ENCODE measurements at regions not wholly inside any gene's neighbourhood (a gene's known extent, or its start where the extent isn't known, plus 50 kb on each side); places are given as distances from the start of the nearest gene placed in this dataset.

DNA sequence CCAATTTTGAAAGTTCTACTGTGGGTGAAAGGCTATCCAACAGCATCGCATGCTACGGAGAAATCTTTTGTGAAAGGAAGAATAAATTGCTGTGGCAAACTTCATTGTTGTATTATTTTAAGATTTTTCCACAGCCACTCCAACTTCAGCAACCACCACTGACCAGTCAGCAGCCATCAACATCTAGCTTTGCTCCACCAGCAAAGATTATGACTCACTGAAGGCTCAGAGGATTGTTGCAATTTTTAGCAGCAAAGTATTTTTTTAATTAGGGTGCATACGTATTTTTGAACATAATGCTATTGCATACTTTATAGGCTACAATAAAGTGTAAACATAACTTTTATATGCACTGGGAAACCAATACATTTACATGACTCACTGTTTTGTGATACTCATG is 493.5 kb downstream of the TFAP2A start:
- H3K79me2 ChIP-seq (ENCODE audit: insufficient read depth, low read length): no peaks in the 10 kb centered on the region
- no peak overlapping the region for H3K27ac ChIP-seq (ENCODE audit: extremely low read length, insufficient read depth, low read length)
- H4K20me1 ChIP-seq (ENCODE audit: insufficient read depth, low read length): no peaks in the 10 kb centered on the region
- POLR2A ChIA-PET: no interaction called here
- no peaks in the 10 kb centered on the region for H3K4me1 ChIP-seq (ENCODE audit: insufficient read depth, low read length)
- 42% methylated on average over 3 of the region's 3 CpGs for WGBS (ENCODE audit: low lambda C conversion rate)
- no peak overlapping the region for H3K4me3 ChIP-seq (replicated peaks in 1 of 3; ENCODE audit: insufficient read depth in 1 of 3, low read depth in 2 of 3, low read length in 3 of 3)
- H3K4me2 ChIP-seq (ENCODE audit: low read depth, low read length): no peak overlapping the region
- H3K36me3 ChIP-seq (replicated peaks in 1 of 2; ENCODE audit: control insufficient read depth in 1 of 2, insufficient read depth in 2 of 2, low read length in 2 of 2): no peaks in the 10 kb centered on the region
- H3K27me3 ChIP-seq (ENCODE audit: control insufficient read depth in 1 of 2, insufficient read depth in 2 of 2, low read length in 2 of 2): no peaks in the 10 kb centered on the region
- no peak for DNase-seq (ENCODE audit: low spot score)
- H3K9ac ChIP-seq (ENCODE audit: insufficient read depth, low read depth, low read length): no peak overlapping the region
- ATAC-seq: no peak
- intact Hi-C loops (cut with micrococcal nuclease; ENCODE audit: unreplicated experiment): no loop called here
- CTCF ChIA-PET (ENCODE audit: low intra/inter-chr PET ratio, low total read pairs): no interaction called here
- no peak overlapping the region for H2AFZ ChIP-seq (ENCODE audit: low read length)
- H3K9me3 ChIP-seq (ENCODE audit: low read length): peaks cover 4% of the 10 kb centered on the region; the same call in 1 of the 2 replicates
- no peak for FAIRE-seq
- in situ Hi-C loops (cut with HindIII; ENCODE audit: extremely low pct_ligation_motif_present, low pct_unique_long_range_greater_than_20kb): no loop called here
- no peak for TF ChIP-seq NR2F1 (CRISPR knock-in tag; IDR thresholded peaks at IDR 0.05)
- TF ChIP-seq SP140L (CRISPR knock-in tag; IDR thresholded peaks at IDR 0.05; ENCODE audit: borderline replicate concordance): no peak
- TF ChIP-seq, protein P1, sequence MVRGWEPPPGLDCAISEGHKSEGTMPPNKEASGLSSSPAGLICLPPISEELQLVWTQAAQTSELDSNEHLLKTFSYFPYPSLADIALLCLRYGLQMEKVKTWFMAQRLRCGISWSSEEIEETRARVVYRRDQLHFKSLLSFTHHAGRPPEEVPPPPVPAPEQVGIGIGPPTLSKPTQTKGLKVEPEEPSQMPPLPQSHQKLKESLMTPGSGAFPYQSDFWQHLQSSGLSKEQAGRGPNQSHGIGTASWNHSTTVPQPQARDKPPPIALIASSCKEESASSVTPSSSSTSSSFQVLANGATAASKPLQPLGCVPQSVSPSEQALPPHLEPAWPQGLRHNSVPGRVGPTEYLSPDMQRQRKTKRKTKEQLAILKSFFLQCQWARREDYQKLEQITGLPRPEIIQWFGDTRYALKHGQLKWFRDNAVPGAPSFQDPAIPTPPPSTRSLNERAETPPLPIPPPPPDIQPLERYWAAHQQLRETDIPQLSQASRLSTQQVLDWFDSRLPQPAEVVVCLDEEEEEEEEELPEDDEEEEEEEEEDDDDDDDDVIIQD (CRISPR knock-in tag; IDR thresholded peaks at IDR 0.05; ENCODE audit: low read depth): no peak
- no peak for TF ChIP-seq IRX3 (CRISPR knock-in tag; IDR thresholded peaks at IDR 0.05; ENCODE audit: borderline replicate concordance, low read depth)
- no peak for TF ChIP-seq ZNF772 (CRISPR knock-in tag; IDR thresholded peaks at IDR 0.05)
- no peak for TF ChIP-seq ZNF607 (CRISPR knock-in tag; IDR thresholded peaks at IDR 0.05; ENCODE audit: borderline replicate concordance)
- TF ChIP-seq BORCS8-MEF2B (CRISPR knock-in tag; IDR thresholded peaks at IDR 0.05): no peak
- TF ChIP-seq ZBTB7A (CRISPR knock-in tag; IDR thresholded peaks at IDR 0.05): no peak
- BruUV-seq (replicated peaks): no TSS peak

DNA sequence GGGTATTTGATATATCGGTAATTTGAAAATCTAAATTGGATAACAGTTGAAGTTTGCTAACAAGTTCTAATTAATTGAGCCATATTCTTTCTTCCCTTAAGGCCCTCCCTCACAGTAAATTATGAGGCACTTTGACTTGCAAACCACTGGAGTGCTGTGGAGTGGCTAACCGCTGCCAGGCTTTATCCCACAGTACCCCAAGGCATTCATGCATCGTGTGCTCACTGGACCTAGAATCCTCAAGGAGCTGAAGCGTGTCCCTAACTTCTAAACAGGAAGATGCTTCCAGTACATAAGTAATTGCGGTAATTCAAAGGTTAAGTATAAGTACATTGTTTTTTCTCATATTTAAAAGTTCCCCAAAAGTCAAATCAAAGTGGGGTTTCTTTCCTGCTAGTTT is 499.9 kb downstream of the TFAP2A start:
- Histone ChIP-seq H4K20me1 (ENCODE audit: insufficient read depth, low read length) (no peaks in the 10 kb centered on the region), H2AFZ (ENCODE audit: low read length) (no peak overlapping the region), H3K27ac (ENCODE audit: extremely low read length, insufficient read depth, low read length) (no peak overlapping the region), H3K9ac (ENCODE audit: insufficient read depth, low read depth, low read length) (no peak overlapping the region), H3K27me3 (ENCODE audit: control insufficient read depth in 1 of 2, insufficient read depth in 2 of 2, low read length in 2 of 2) (no peaks in the 10 kb centered on the region), H3K9me3 (ENCODE audit: low read length) (peaks cover 4% of the 10 kb centered on the region; the same call in 1 of the 2 replicates), H3K79me2 (ENCODE audit: insufficient read depth, low read length) (no peaks in the 10 kb centered on the region), H3K4me2 (ENCODE audit: low read depth, low read length) (no peak overlapping the region), H3K4me1 (ENCODE audit: insufficient read depth, low read length) (no peaks in the 10 kb centered on the region), H3K4me3 (replicated peaks in 1 of 3; ENCODE audit: insufficient read depth in 1 of 3, low read depth in 2 of 3, low read length in 3 of 3) (no peak overlapping the region), H3K36me3 (replicated peaks in 1 of 2; ENCODE audit: control insufficient read depth in 1 of 2, insufficient read depth in 2 of 2, low read length in 2 of 2) (no peaks in the 10 kb centered on the region)
- no peak for FAIRE-seq
- ChIA-PET POLR2A (no interaction called here), CTCF (ENCODE audit: low intra/inter-chr PET ratio, low total read pairs) (no interaction called here)
- TF ChIP-seq, protein P2, sequence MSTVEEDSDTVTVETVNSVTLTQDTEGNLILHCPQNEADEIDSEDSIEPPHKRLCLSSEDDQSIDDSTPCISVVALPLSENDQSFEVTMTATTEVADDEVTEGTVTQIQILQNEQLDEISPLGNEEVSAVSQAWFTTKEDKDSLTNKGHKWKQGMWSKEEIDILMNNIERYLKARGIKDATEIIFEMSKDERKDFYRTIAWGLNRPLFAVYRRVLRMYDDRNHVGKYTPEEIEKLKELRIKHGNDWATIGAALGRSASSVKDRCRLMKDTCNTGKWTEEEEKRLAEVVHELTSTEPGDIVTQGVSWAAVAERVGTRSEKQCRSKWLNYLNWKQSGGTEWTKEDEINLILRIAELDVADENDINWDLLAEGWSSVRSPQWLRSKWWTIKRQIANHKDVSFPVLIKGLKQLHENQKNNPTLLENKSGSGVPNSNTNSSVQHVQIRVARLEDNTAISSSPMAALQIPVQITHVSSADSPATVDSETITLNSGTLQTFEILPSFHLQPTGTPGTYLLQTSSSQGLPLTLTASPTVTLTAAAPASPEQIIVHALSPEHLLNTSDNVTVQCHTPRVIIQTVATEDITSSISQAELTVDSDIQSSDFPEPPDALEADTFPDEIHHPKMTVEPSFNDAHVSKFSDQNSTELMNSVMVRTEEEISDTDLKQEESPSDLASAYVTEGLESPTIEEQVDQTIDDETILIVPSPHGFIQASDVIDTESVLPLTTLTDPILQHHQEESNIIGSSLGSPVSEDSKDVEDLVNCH (CRISPR knock-in tag; IDR thresholded peaks at IDR 0.05): no peak
- TF ChIP-seq NFATC3 (CRISPR knock-in tag; IDR thresholded peaks at IDR 0.05) (no peak), SRF (IDR thresholded peaks at IDR 0.05; ENCODE audit: low read depth, low read length) (no peak), ARID2 (CRISPR knock-in tag; IDR thresholded peaks at IDR 0.05; ENCODE audit: borderline replicate concordance) (no peak), TRIM24 (CRISPR knock-in tag; IDR thresholded peaks at IDR 0.05) (no peak), GABPA (IDR thresholded peaks at IDR 0.05; ENCODE audit: low read depth, low read length) (no peak), GABPA (CRISPR knock-in tag; IDR thresholded peaks at IDR 0.05; ENCODE audit: low read depth) (no peak), THYN1 (CRISPR knock-in tag; IDR thresholded peaks at IDR 0.05; ENCODE audit: borderline replicate concordance, low read depth) (no peak), CENPX (CRISPR knock-in tag; IDR thresholded peaks at IDR 0.05) (no peak), RFXANK (CRISPR knock-in tag; IDR thresholded peaks at IDR 0.05) (no peak), U2AF2 (IDR thresholded peaks at IDR 0.05; ENCODE audit: low read depth, low read length) (no peak)
- DNase-seq (ENCODE audit: low spot score): no peak
- intact Hi-C loops (cut with micrococcal nuclease; ENCODE audit: unreplicated experiment): no loop called here
- 3% methylated on average over 5 of the region's 5 CpGs for WGBS (ENCODE audit: low lambda C conversion rate)
- no peak for ATAC-seq
- BruUV-seq (replicated peaks): no TSS peak
- in situ Hi-C loops (cut with HindIII; ENCODE audit: extremely low pct_ligation_motif_present, low pct_unique_long_range_greater_than_20kb): no loop called here

Data from HepG2 (cell line).